Activated T-helper 1 cell treated with Interleukin-2 at 50 U/mL for 16 hours (primary cell): ENCODE measurements at regions not wholly inside any gene's neighbourhood (a gene's known extent, or its start where the extent isn't known, plus 50 kb on each side); places are given as distances from the start of the nearest gene placed in this dataset.

ENCODE experiments used
- DNase-seq: peaks from one replicate; pipeline ENCODE4 v3.0.0-alpha.2; 2020; ENCODE audit warnings: low read depth

DNA sequence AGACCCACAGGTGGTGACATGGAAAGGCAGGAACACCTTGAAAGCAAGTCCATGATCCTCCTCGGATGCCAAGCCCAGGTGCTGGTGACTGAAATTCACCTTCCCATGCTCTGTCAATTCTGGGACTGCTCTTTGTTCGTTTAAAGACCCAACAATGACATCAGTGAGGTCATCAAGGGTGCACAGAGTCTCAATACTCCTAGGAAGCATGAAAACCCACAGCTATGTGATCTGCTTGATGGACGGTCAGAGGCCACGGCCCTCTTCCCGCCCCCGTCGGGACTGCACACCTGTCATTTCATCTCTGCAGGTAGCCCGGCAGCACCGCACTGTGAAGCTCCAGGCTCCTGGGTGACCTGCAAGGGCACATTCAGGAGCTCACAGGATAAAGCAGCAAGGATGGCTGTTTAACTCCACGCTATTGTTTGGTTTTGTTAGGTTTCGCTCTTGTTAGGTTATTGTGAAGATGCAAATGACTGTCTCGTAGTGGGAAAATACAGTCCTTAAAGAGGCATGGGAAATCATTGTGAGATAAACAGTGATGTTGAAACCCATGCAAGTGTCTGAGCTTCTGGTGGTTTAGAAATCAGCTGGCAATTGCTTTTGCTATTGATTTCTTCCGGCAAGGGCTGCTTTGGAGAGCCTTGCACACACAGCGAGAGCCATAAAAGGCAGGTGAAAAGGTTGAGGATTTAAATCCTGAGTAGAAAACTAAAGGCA is 124.8 kb upstream of the AJAP1 start:
- DNase-seq: no peak

DNA sequence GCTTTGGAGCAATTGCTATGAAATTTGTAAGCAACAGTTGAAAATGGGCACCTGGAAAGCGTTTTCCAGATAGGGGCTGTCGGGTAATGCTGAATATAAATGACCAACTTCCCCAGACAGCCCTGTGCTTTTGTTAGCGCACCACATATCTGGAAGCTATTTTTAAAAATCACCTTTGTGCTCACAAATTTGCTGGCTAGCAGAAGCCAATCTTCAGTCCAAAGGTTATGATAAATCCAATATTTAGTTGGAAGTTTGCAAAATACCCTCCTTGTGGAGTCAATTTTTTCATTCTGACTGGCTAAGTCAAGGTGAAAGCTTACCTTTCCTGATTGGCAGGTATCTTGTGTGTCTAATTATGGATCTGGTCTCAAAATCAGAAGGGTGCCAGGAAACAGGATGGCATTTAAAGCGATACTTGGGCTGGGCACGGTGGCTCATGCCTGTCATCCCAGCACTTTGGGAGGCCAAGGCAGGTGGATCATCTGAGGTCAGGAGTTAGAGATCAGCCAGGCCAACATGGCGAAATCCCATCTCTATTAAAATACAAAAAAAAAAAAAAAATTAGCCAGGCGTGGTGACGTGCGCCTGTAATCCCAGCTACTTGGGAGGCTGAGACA is 124.1 kb upstream of the AJAP1 start:
- no peak for DNase-seq

GRCh38 chr1:4531842-4532241 is 122.6 kb upstream of the AJAP1 start:
- no peak for DNase-seq

- no peak for DNase-seq
Measured at GRCh38 chr1:4532656-4533055, 121.8 kb upstream of the AJAP1 start.

- no peak for DNase-seq
Measured at GRCh38 chr1:4546911-4547310, 107.5 kb upstream of the AJAP1 start.

- no peak for DNase-seq
Measured at GRCh38 chr1:4549930-4550329, 104.5 kb upstream of the AJAP1 start.

- DNase-seq: no peak
Measured at GRCh38 chr1:4550941-4551340, 103.5 kb upstream of the AJAP1 start.

GRCh38 chr1:4551706-4552105 is 102.7 kb upstream of the AJAP1 start:
- DNase-seq: no peak

DNA sequence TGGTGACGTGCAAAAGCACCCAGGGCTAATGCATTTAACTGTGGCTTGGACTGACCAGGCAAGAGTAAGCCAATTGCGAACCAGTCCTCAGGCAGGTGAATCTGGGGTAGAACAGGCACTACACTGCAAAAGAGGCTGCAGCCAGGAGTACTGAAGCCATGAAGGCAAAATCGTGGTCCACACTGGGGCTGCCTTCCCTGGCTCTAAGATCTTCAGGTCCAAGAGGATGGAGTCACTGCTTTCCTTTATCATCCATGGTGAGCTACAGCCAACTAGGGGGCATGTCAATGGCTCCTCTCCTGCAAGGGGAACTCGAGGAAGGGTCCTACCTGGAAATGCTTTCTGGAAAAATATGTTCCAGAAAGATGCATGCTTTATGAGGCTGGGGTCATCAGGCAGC is 100.6 kb upstream of the AJAP1 start:
- no peak for DNase-seq

GRCh38 chr1:4554271-4554865 is 100.0 kb upstream of the AJAP1 start:
- DNase-seq: no peak

GRCh38 chr1:4557949-4558348 is 96.5 kb upstream of the AJAP1 start:
- no peak for DNase-seq

GRCh38 chr1:4561205-4561604 is 93.2 kb upstream of the AJAP1 start:
- DNase-seq: no peak

GRCh38 chr1:4562321-4562720 is 92.1 kb upstream of the AJAP1 start:
- DNase-seq: no peak

DNA sequence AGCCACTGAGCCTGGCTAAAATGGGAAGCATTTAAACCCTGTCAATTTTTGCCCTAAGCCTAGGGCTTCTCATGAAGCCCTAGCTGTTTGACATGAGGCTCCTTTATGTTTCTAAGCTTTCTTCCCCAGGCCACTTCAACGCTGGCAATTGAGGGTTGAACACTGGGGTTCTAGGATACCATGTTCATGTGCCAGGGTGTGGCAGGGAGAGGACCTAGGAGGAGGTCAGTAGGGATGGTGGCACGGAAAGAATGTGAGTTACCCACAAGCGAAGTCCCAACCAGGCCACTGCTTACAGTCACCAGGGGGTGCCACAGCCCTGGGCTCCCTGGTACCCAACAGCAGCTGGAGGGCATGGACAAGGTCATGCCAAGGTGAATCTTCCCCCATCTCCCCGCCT is 90.8 kb upstream of the AJAP1 start:
- no peak for DNase-seq

DNA sequence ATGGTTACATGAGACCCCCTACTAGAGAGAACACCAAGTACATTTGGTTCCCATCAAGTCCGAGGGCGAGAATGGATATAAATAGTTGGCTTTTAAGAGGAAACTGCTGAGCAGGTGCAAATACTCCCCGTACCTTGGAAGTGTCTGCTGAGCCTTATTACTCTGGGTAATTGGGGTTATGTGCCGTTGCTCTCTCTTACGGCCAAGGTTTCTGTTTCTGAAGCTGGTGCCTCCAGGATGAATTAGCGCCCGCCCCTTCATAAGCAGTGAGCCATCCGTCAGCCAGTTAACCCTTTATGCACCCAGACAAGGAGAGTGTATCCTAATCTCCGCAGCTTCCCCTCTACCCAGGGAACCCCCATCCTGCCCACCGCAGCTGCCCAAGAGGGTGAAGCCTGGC is 90.4 kb upstream of the AJAP1 start:
- no peak for DNase-seq

GRCh38 chr1:4565166-4565565 is 89.2 kb upstream of the AJAP1 start:
- no peak for DNase-seq

GRCh38 chr1:4565801-4566449 is 88.5 kb upstream of the AJAP1 start:
- DNase-seq: no peak

DNA sequence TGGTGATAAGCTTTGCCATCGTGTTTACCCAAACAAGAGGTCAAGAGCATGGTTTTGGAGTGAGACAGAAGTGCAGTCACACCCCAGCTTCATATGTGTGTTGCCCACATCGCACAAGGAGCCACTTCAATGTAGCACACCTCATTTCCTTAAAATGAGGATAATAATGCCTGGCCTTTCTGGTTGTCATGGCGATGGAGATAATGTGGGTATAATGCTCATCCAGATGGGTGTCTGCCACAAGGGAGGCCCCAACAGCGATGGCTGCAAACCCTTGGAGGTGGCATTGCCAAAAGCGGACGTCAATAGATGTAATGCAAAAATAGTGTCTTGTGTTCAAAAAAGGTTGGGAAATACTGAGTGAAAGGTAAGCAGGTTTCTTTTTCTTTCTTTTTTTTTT is 83.1 kb upstream of the AJAP1 start:
- no peak for DNase-seq

GRCh38 chr1:4573526-4573925 is 80.9 kb upstream of the AJAP1 start:
- no peak for DNase-seq

DNA sequence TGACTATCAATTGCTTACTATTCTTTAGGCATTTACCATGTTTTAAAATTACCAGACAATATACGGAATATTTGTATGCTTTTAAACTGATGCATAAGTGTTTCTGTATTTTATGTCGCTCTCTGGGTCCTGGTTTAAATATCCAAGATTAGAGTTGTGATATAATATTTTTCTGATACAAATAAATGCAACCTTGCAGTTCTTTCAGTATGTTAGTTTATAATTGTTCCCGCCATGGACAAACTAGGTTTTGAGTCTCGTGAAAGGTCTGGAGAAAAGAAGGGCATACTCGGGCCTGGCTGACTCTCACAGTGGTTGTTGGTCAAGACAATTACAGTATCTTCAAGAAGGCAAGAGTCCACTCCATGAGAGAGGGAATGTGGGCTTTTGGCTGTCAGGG is 72.6 kb upstream of the AJAP1 start:
- no peak for DNase-seq

- DNase-seq: no peak
Measured at GRCh38 chr1:4584449-4584848, 70.0 kb upstream of the AJAP1 start.

DNA sequence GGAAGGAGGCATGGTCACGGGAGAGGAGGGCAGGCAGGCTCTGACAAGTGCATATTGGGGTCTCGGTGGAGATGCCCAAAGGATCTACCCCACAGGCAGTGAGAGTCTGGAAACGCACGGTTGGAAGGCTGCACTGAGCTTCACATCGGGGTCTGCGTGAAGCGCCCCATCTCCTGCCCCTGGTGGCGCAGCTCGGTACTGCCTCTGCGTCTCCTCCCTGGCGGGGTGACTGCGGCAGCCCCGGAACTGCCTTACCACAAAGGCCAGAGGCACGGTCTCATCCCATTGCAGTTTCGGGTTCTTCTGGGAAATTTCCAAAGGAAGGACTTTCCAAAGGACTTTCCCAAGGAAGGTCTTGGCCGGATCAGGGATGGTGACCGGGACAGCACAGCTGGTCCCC is 69.2 kb upstream of the AJAP1 start:
- peak; percentile 12 for DNase-seq

- DNase-seq: no peak
Measured at GRCh38 chr1:4585705-4586104, 68.7 kb upstream of the AJAP1 start.
